ENCODE measurements at regions not wholly inside any gene's neighbourhood (a gene's known extent, or its start where the extent isn't known, plus 50 kb on each side); places are given as distances from the start of the nearest gene placed in this dataset.

DNA sequence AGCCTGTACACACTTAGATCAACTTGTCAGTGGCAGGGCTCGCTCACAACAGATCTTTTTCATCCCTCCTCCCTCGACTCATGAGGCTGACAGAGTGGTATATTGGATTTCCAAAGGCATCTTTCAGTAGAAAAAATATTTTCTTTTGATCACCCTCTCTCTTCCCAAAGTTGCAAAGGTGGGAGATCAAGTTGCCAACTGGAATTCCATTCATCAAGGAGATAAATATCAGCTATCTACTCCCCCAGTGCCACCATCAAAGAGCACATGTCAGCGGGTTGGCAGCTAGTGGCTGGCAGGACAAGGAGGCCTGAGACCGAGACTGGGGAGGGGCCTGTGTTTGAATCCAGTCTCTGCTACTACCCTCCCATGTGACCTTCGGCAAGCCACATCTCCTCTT lies 539.7 kb upstream of the CDH11 start:
- Histone ChIP-seq H3K9me3 (ENCODE audit: control insufficient read depth, low read length) (no peaks in the 10 kb centered on the region), H3K27me3 (ENCODE audit: control insufficient read depth, insufficient read depth, low read length, poor library complexity, severe bottlenecking) (no peaks in the 10 kb centered on the region), H3K36me3 (ENCODE audit: control insufficient read depth, insufficient read depth, low read length) (no peaks in the 10 kb centered on the region), H3K27ac (ENCODE audit: insufficient read depth, low read depth, low read length, poor library complexity, severe bottlenecking) (no peak overlapping the region), H3K4me3 (ENCODE audit: insufficient read depth, low read depth, low read length) (no peak overlapping the region), H3K4me1 (ENCODE audit: control insufficient read depth, insufficient read depth, low read length) (peaks cover 4% of the 10 kb centered on the region)
- WGBS, 2 experiments: 84 to 86% methylated on average over 5 of the region's 5 CpGs

GRCh38 chr16:65660390-65660789 lies 538.5 kb upstream of the CDH11 start:
- no peaks in the 10 kb centered on the region for H3K9me3 ChIP-seq (ENCODE audit: control insufficient read depth, low read length)
- 92 to 93% methylated on average over 5 of the region's 5 CpGs for WGBS, 2 experiments

GRCh38 chr16:65659758-65660157 lies 537.9 kb upstream of the CDH11 start:
- Histone ChIP-seq H3K4me3 (ENCODE audit: insufficient read depth, low read depth, low read length) (no peak overlapping the region), H3K27me3 (ENCODE audit: control insufficient read depth, insufficient read depth, low read length, poor library complexity, severe bottlenecking) (no peaks in the 10 kb centered on the region), H3K9me3 (ENCODE audit: control insufficient read depth, low read length) (no peaks in the 10 kb centered on the region), H3K36me3 (ENCODE audit: control insufficient read depth, insufficient read depth, low read length) (no peaks in the 10 kb centered on the region), H3K27ac (ENCODE audit: insufficient read depth, low read depth, low read length, poor library complexity, severe bottlenecking) (no peak overlapping the region), H3K4me1 (ENCODE audit: control insufficient read depth, insufficient read depth, low read length) (peaks cover 9% of the 10 kb centered on the region)
- WGBS, 2 experiments: 93 to 96% methylated on average over 7 of the region's 7 CpGs

More at GRCh38 chr16:65660390-65660789, 538.5 kb upstream of the CDH11 start:
- Histone ChIP-seq H3K36me3 (ENCODE audit: control insufficient read depth, insufficient read depth, low read length) (no peaks in the 10 kb centered on the region), H3K4me3 (ENCODE audit: insufficient read depth, low read depth, low read length) (no peak overlapping the region), H3K27ac (ENCODE audit: insufficient read depth, low read depth, low read length, poor library complexity, severe bottlenecking) (no peak overlapping the region), H3K4me1 (ENCODE audit: control insufficient read depth, insufficient read depth, low read length) (peaks cover 4% of the 10 kb centered on the region), H3K27me3 (ENCODE audit: control insufficient read depth, insufficient read depth, low read length, poor library complexity, severe bottlenecking) (no peaks in the 10 kb centered on the region)

GRCh38 chr16:65658787-65659220 lies 536.9 kb upstream of the CDH11 start:
- Histone ChIP-seq H3K27me3 (ENCODE audit: control insufficient read depth, insufficient read depth, low read length, poor library complexity, severe bottlenecking) (no peaks in the 10 kb centered on the region), H3K36me3 (ENCODE audit: control insufficient read depth, insufficient read depth, low read length) (no peaks in the 10 kb centered on the region), H3K4me1 (ENCODE audit: control insufficient read depth, insufficient read depth, low read length) (peaks cover 9% of the 10 kb centered on the region), H3K4me3 (ENCODE audit: insufficient read depth, low read depth, low read length) (no peak overlapping the region), H3K9me3 (ENCODE audit: control insufficient read depth, low read length) (no peaks in the 10 kb centered on the region), H3K27ac (ENCODE audit: insufficient read depth, low read depth, low read length, poor library complexity, severe bottlenecking) (no peak overlapping the region)
- WGBS, 2 experiments: 95 to 100% methylated on average over 2 of the region's 2 CpGs

GRCh38 chr16:65658349-65658748 lies 536.5 kb upstream of the CDH11 start:
- Histone ChIP-seq H3K27me3 (ENCODE audit: control insufficient read depth, insufficient read depth, low read length, poor library complexity, severe bottlenecking) (no peaks in the 10 kb centered on the region), H3K9me3 (ENCODE audit: control insufficient read depth, low read length) (no peaks in the 10 kb centered on the region), H3K4me1 (ENCODE audit: control insufficient read depth, insufficient read depth, low read length) (peaks cover 9% of the 10 kb centered on the region), H3K27ac (ENCODE audit: insufficient read depth, low read depth, low read length, poor library complexity, severe bottlenecking) (no peak overlapping the region), H3K4me3 (ENCODE audit: insufficient read depth, low read depth, low read length) (no peak overlapping the region), H3K36me3 (ENCODE audit: control insufficient read depth, insufficient read depth, low read length) (no peaks in the 10 kb centered on the region)
- 86% methylated on average over 4 of the region's 4 CpGs for WGBS, 2 experiments

- H3K4me3 ChIP-seq (ENCODE audit: insufficient read depth, low read depth, low read length): no peak overlapping the region
- H3K36me3 ChIP-seq (ENCODE audit: control insufficient read depth, insufficient read depth, low read length): no peaks in the 10 kb centered on the region
- no peak overlapping the region for H3K27ac ChIP-seq (ENCODE audit: insufficient read depth, low read depth, low read length, poor library complexity, severe bottlenecking)
- WGBS, 2 experiments: 89 to 96% methylated on average over 1 of the region's 1 CpG
- H3K27me3 ChIP-seq (ENCODE audit: control insufficient read depth, insufficient read depth, low read length, poor library complexity, severe bottlenecking): no peaks in the 10 kb centered on the region
- H3K9me3 ChIP-seq (ENCODE audit: control insufficient read depth, low read length): no peaks in the 10 kb centered on the region
- peaks cover 10% of the 10 kb centered on the region for H3K4me1 ChIP-seq (ENCODE audit: control insufficient read depth, insufficient read depth, low read length)
These were observed 535.7 kb upstream of the CDH11 start for GRCh38 chr16:65657556-65657955.

DNA sequence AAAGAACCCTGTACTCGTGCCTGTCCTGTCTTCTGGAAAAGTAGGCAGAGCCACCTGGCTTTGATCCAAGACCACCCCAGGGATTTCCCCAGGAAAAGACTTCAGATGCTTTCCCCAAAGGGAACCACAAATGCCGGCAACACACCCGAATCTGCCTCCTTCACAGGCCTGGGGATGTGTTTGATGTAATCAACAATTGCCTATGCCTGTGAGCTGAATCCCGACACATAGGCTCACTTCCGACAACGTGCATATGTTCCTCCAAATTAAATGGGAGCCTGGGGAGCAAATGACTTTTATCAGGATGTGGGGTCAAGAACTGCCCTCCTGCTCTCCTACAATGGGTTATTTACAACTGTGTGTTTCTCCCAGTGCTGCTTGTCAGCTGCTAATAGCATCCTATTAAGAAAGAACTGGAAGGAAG lies 535.2 kb upstream of the CDH11 start:
- Histone ChIP-seq H3K4me1 (ENCODE audit: control insufficient read depth, insufficient read depth, low read length) (peaks cover 13% of the 10 kb centered on the region), H3K27me3 (ENCODE audit: control insufficient read depth, insufficient read depth, low read length, poor library complexity, severe bottlenecking) (no peaks in the 10 kb centered on the region), H3K9me3 (ENCODE audit: control insufficient read depth, low read length) (no peaks in the 10 kb centered on the region), H3K36me3 (ENCODE audit: control insufficient read depth, insufficient read depth, low read length) (no peaks in the 10 kb centered on the region), H3K27ac (ENCODE audit: insufficient read depth, low read depth, low read length, poor library complexity, severe bottlenecking) (no peak overlapping the region), H3K4me3 (ENCODE audit: insufficient read depth, low read depth, low read length) (no peak overlapping the region)
- 33 to 37% methylated on average over 6 of the region's 6 CpGs for WGBS, 2 experiments

GRCh38 chr16:65655802-65656201 lies 533.9 kb upstream of the CDH11 start:
- Histone ChIP-seq H3K27ac (ENCODE audit: insufficient read depth, low read depth, low read length, poor library complexity, severe bottlenecking) (no peak overlapping the region), H3K9me3 (ENCODE audit: control insufficient read depth, low read length) (no peaks in the 10 kb centered on the region), H3K36me3 (ENCODE audit: control insufficient read depth, insufficient read depth, low read length) (no peaks in the 10 kb centered on the region), H3K27me3 (ENCODE audit: control insufficient read depth, insufficient read depth, low read length, poor library complexity, severe bottlenecking) (no peaks in the 10 kb centered on the region), H3K4me3 (ENCODE audit: insufficient read depth, low read depth, low read length) (no peak overlapping the region), H3K4me1 (ENCODE audit: control insufficient read depth, insufficient read depth, low read length) (peaks cover 19% of the 10 kb centered on the region)
- 17 to 19% methylated on average over 3 of the region's 3 CpGs for WGBS, 2 experiments

DNA sequence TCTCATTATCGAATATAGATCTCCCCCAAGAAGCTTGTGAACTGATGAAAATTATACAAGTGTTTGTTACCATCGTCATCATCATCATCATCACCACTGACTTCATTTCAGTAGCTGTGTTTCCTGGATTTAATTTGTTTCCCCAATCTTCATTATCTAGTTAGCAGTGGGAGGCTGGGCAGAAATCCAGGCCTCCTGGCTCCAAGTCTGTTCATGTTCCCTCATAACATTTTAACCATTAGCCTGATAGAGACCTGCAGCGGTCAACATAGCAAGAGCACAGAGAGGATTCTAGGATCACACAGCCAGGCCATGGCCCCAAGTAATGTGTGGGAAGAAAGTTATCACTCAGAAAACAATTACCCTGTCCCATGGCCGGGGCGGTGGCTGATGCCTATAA lies 526.2 kb upstream of the CDH11 start:
- Histone ChIP-seq H3K4me3 (ENCODE audit: insufficient read depth, low read depth, low read length) (no peak overlapping the region), H3K27ac (ENCODE audit: insufficient read depth, low read depth, low read length, poor library complexity, severe bottlenecking) (no peak overlapping the region), H3K27me3 (ENCODE audit: control insufficient read depth, insufficient read depth, low read length, poor library complexity, severe bottlenecking) (no peaks in the 10 kb centered on the region), H3K4me1 (ENCODE audit: control insufficient read depth, insufficient read depth, low read length) (peaks cover 10% of the 10 kb centered on the region), H3K9me3 (ENCODE audit: control insufficient read depth, low read length) (no peaks in the 10 kb centered on the region), H3K36me3 (ENCODE audit: control insufficient read depth, insufficient read depth, low read length) (no peaks in the 10 kb centered on the region)
- 83 to 94% methylated on average over 5 of the region's 5 CpGs for WGBS, 2 experiments

DNA sequence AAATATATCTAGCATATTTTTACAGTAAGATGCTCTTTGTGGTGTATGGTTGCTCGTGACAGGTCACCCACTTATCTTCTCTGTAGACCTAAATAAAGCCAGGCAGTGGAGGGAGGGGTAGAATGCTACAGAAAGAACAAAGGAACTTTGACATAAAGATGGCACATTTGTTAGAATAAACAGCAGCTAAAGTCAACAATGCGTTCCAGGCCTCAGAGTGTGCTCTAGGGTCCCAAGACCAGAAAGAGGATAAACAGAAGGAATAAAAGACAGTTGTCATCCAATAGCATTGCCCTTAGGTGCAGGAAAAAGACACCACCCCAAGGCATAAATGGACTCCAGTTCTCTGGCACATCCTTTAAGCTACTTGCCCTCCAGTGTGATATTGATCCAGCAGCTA lies 523.0 kb upstream of the CDH11 start:
- Histone ChIP-seq H3K9me3 (ENCODE audit: control insufficient read depth, low read length) (no peaks in the 10 kb centered on the region), H3K4me3 (ENCODE audit: insufficient read depth, low read depth, low read length) (no peak overlapping the region), H3K36me3 (ENCODE audit: control insufficient read depth, insufficient read depth, low read length) (no peaks in the 10 kb centered on the region), H3K27ac (ENCODE audit: insufficient read depth, low read depth, low read length, poor library complexity, severe bottlenecking) (no peak overlapping the region), H3K27me3 (ENCODE audit: control insufficient read depth, insufficient read depth, low read length, poor library complexity, severe bottlenecking) (no peaks in the 10 kb centered on the region), H3K4me1 (ENCODE audit: control insufficient read depth, insufficient read depth, low read length) (no peaks in the 10 kb centered on the region)
- 94 to 97% methylated on average over 2 of the region's 2 CpGs for WGBS, 2 experiments

GRCh38 chr16:65641762-65642289 lies 520.0 kb upstream of the CDH11 start:
- 92 to 100% methylated on average over 1 to 3 of the region's 3 CpGs for WGBS, 2 experiments
- Histone ChIP-seq H3K36me3 (ENCODE audit: control insufficient read depth, insufficient read depth, low read length) (no peaks in the 10 kb centered on the region), H3K4me1 (ENCODE audit: control insufficient read depth, insufficient read depth, low read length) (no peaks in the 10 kb centered on the region), H3K27me3 (ENCODE audit: control insufficient read depth, insufficient read depth, low read length, poor library complexity, severe bottlenecking) (no peaks in the 10 kb centered on the region), H3K27ac (ENCODE audit: insufficient read depth, low read depth, low read length, poor library complexity, severe bottlenecking) (no peak overlapping the region), H3K4me3 (ENCODE audit: insufficient read depth, low read depth, low read length) (no peak overlapping the region), H3K9me3 (ENCODE audit: control insufficient read depth, low read length) (no peaks in the 10 kb centered on the region)

Data from ectodermal cell (in vitro differentiated cells).